ENCODE measurements at regions not wholly inside any gene's neighbourhood (a gene's known extent, or its start where the extent isn't known, plus 50 kb on each side); places are given as distances from the start of the nearest gene placed in this dataset.

- no peak for DNase-seq (ENCODE audit: low read depth)
Observed at GRCh38 chr13:99027661-99028425, 50.0 kb upstream of the DOCK9 start.

GRCh38 chr13:99028890-99029289 is 51.0 kb upstream of the DOCK9 start:
- DNase-seq (ENCODE audit: low read depth), result no peak

- no peak for DNase-seq (ENCODE audit: low read depth)
Observed at GRCh38 chr13:99029576-99029975, 51.7 kb upstream of the DOCK9 start.

GRCh38 chr13:99030326-99030725 is 52.5 kb upstream of the DOCK9 start:
- no peak for DNase-seq (ENCODE audit: low read depth)

- no peak for DNase-seq (ENCODE audit: low read depth)
Observed at GRCh38 chr13:99031832-99032231, 54.0 kb upstream of the DOCK9 start.

- DNase-seq (ENCODE audit: low read depth), result no peak
Observed at GRCh38 chr13:99033814-99034213, 56.0 kb upstream of the DOCK9 start.

GRCh38 chr13:99034333-99035085 is 56.6 kb upstream of the DOCK9 start:
- DNase-seq (ENCODE audit: low read depth), result no peak

GRCh38 chr13:99035715-99036114 is 57.9 kb upstream of the DOCK9 start:
- DNase-seq (ENCODE audit: low read depth), result no peak

- DNase-seq (ENCODE audit: low read depth), result no peak
Observed at GRCh38 chr13:99037756-99038155, 59.9 kb upstream of the DOCK9 start.

GRCh38 chr13:99039718-99040280 is 61.9 kb upstream of the DOCK9 start:
- no peak for DNase-seq (ENCODE audit: low read depth)

GRCh38 chr13:99040536-99041131 is 62.8 kb upstream of the DOCK9 start:
- DNase-seq (ENCODE audit: low read depth), result no peak

- no peak for DNase-seq (ENCODE audit: low read depth)
Observed at GRCh38 chr13:99041337-99041736, 63.5 kb upstream of the DOCK9 start.

- DNase-seq (ENCODE audit: low read depth), result no peak
Observed at GRCh38 chr13:99041788-99042187, 63.9 kb upstream of the DOCK9 start.

GRCh38 chr13:99042521-99043250 is 64.8 kb upstream of the DOCK9 start:
- no peak for DNase-seq (ENCODE audit: low read depth)

- no peak for DNase-seq (ENCODE audit: low read depth)
Observed at GRCh38 chr13:99043831-99044231, 66.0 kb upstream of the DOCK9 start.

GRCh38 chr13:99044764-99045163 is 66.9 kb upstream of the DOCK9 start:
- no peak for DNase-seq (ENCODE audit: low read depth)

- no peak for DNase-seq (ENCODE audit: low read depth)
Observed at GRCh38 chr13:99045396-99045795, 67.5 kb upstream of the DOCK9 start.

- no peak for DNase-seq (ENCODE audit: low read depth)
Observed at GRCh38 chr13:99046851-99047250, 69.0 kb upstream of the DOCK9 start.

- DNase-seq (ENCODE audit: low read depth), result no peak
Observed at GRCh38 chr13:99050983-99051488, 73.2 kb upstream of the DOCK9 start.

GRCh38 chr13:99051768-99052455 is 74.0 kb upstream of the DOCK9 start:
- no peak for DNase-seq (ENCODE audit: low read depth)

- DNase-seq (ENCODE audit: low read depth), result no peak
Observed at GRCh38 chr13:99053636-99054233, 75.9 kb upstream of the DOCK9 start.
